Activated CD4-positive, alpha-beta T cell treated with anti-CD3 and anti-CD28 coated beads for 48 hours (primary cell): ENCODE measurements at regions not wholly inside any gene's neighbourhood (a gene's known extent, or its start where the extent isn't known, plus 50 kb on each side); places are given as distances from the start of the nearest gene placed in this dataset.

Experiments
- DNase-seq: peaks from one replicate; pipeline ENCODE4 v3.0.0-alpha.2; 2020

- no peak for DNase-seq
These were observed 157.3 kb downstream of the MBL2 start for GRCh38 chr10:52615331-52615730.

GRCh38 chr10:52615756-52616394 lies 156.7 kb downstream of the MBL2 start:
- DNase-seq: no peak

DNA sequence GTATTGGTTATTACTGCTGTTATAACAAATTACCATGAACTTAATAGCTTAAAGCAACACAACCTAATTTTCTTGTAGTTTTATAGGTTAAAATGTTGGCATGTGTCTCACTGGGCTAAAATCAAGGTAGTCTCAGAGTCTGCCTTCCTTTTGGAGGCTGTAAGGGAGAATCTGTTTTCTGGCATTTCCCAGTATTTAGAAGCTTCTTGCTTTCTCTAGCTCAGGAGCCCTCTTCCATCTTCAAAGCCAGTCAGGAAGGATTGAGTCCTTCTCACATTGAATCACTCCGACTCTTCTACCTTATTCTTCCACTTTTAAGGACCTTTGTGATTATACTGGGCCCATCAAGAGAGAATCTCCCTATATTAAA lies 156.2 kb downstream of the MBL2 start:
- no peak for DNase-seq

DNA sequence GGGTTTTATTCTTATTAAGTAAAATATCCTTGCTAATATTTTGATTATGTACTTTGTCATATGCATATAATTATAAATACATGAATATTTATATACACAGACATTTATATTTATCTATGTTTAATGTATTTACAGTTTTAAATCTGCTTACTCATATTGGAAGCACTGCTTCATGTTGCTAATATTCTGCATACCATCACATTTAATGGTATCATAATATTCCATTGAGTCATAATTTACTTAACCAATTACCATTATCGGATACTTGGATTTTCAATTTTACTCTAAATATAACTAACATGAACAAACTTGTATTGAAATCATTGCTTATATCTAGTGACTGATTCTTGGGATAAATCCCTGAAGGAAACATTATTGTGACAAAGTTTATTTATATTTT lies 155.2 kb downstream of the MBL2 start:
- no peak for DNase-seq

DNA sequence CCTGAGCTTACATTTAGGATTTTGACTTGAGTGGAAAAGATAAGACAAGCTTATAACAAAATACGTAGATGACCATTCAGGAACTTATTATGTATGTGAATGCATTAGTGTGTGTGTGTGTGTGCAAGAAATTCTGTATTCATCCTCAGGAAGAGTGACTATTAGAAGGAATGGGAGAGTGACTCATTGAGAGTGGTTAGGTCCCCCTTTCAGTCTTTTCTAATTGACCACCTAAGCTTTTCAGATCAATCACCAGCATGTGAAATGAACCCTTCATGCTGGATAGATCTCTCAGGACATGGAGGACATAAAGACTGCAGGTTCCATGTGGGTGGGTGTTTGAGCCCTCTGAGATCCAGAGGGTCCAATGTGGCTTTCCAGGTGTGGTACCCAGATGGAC lies 153.5 kb downstream of the MBL2 start:
- no peak for DNase-seq

DNA sequence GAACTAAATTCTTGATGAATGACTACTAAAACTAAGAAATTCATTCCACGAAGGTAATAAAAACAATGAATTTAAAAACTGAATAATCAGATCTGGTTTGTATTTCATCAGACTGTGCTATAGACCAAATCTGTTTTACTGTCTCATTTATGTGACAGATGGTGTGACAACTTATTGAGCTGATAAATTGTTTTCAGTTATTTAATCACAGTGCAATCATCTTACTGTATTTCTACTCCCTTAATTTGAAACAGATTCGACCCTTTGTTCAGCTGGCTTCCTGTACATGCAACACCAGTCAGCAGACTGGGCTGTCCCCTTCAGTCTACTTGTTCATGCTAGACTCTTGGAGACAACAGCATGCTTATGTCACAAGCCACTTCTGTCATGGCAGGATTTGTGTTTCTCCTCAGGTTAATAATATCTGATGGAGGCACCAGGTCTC lies 150.9 kb downstream of the MBL2 start:
- DNase-seq: no peak

- no peak for DNase-seq
These were observed 148.8 kb downstream of the MBL2 start for GRCh38 chr10:52623761-52624160.

DNA sequence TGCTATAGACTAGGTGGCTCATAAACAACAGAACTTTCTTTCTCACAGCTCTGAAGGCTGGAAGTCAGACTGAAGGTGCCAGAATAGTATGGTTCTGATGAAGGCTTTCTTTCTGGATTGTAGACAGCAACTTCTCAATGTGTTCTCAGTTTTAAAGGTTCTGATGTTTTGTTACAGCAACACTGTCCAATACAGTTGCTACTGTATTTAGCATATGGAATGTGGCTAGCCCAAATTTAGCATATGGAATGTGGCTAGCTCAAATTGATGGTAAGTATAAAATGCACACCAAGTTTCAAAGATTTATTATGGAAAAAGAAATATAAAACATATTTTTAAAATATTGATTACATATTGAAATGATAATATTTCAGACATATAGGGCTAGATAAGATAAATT lies 145.3 kb downstream of the MBL2 start:
- DNase-seq: no peak

DNA sequence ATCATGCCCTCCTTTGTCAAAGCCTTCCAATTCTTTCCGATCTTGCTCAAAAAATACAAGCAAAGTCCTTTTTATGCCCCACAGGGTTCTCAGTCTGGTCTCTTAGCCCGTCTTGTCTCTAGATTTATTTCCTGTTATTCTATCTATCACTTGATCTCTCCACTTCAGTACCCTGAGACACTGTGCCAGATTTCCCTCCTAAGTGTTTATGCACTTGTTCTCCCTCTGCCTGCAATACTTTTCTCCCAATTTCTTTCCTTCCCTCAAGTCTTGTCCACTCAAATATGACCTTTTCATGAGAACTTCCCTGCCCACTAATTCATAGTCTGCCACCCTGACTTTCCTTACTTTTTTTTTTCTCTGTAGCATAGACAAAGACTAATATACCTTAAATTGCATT lies 141.4 kb downstream of the MBL2 start:
- DNase-seq: no peak

DNA sequence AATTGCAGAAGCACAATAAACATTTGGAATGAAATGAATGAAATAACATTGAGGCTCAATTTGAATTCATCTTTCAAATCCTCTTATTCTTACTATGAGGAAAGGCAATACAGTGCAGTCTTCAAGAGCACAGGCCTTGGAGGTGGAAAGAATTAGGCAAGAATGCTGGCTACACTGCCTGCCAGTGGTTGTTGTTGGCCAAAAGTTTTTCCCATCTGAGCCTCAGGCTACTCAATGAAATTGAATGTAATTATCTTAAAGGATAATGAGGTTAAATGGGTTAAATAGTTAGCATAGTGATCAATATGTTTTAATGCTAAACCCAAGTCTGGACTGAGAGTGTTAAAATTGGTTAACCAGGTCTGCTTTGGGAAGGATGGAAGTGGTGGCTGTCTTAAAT lies 140.9 kb downstream of the MBL2 start:
- no peak for DNase-seq

DNA sequence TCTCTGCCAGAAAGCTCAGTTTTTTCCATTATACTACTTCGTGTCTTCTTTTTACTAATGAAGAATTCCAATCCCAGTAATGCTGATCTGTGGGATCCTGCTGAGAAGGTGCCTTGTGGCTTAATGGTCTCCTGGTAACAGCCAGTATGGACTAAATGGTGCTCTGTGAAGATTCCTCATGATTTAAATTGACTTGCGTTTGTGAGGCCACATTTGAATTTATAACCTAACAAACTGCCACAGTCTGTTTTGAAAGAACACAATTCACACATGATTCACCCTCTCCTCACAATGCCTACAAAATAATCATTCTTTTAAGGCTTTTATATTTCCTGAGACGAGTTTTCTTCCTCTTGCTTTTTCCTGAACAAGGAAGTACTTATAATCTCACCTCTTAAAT lies 140.0 kb downstream of the MBL2 start:
- no peak for DNase-seq

DNA sequence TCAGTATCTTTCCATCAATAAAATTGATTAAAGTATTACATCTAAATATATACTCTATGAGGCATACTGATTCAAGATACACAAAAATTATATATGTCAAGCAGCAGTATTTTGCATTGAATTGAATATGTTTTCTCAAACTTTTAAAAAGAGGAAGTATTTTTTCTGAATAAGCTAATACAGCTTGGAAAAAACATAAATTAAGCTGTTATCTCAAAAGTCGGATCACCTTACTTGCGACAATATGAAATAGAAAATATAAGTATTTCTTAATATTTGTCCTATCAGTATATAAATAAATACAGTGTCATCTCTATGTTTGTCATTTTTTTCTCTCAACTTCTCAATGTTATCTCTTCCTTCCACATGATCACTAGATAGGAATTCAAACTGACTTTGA lies 139.3 kb downstream of the MBL2 start:
- no peak for DNase-seq

GRCh38 chr10:52635651-52636050 lies 136.9 kb downstream of the MBL2 start:
- no peak for DNase-seq

GRCh38 chr10:52636874-52637273 lies 135.7 kb downstream of the MBL2 start:
- no peak for DNase-seq

DNA sequence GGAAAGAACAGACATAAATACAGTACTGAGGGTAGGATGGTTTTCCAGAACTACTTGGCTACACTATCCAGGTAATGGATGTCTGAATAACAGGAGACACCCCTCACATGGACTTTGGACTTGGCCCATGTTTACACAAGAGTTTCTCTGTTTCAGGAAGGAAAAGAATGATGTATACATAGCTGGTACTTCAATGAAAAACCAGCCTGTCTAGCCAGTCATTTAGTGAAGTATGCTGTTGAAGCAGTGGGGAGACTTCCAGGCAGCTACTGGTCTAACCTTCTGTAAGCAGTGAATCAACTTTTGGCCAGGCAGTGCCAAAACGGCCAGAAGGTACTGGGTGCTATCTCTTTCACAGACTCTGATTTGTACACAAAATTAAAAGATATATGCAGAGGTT lies 135.0 kb downstream of the MBL2 start:
- no peak for DNase-seq

DNA sequence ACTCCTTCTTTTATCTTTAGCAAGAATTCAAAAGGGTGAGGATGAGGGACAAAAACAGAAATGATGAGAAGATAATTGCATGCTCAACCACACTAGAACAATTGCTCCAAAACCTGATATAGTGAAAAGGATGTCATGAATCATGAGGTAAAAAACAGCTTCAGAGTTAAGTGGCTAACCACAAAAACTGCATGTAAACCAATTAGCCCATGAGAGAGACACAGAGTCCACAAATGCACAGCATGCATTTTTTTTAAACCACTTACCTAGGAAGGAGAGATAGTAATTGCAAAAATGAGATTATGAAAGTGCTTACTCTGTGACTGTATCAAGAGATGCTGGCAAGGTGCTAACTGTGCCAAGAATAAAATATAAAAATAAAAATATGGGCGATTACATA lies 132.9 kb downstream of the MBL2 start:
- no peak for DNase-seq

GRCh38 chr10:52642208-52642607 lies 130.4 kb downstream of the MBL2 start:
- no peak for DNase-seq

DNA sequence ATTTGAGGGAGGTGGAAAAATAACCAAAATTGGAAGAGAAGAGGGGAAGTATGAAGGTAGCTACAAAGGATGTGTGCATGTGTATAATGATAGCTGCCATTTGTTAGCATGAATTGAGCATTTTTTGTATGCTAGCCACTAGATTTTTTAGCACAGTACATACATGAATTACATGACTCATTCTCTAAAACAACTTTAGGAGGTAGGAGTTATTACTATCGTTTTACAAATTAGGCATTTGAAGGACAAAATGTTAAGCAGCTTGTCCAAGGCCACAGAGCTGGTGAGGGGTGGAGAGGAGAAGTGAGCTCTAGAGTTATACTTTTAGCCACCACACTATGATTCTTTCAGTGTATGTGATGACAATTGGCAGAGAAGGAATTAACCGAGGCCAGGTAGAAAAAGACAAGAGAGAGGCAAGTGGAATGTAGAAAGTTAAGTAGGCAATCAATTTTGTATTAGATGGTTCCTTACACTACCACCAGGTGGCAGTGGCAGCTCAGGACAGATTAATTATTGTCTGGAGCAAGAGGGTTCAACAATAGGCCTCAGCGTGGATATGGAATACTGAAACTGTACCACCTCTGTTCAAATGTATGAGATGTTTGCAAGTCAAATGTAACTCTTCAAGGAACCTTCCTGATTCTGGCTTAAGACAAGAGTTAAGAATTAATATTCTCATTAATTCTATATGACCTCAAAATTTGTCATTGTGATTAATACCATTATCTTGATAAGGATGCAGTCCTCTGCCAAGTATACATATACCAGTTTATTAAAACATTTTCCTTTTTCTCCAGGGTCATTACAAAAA lies 128.0 kb downstream of the MBL2 start:
- DNase-seq: peak; percentile 26

GRCh38 chr10:52645187-52645758 lies 127.3 kb downstream of the MBL2 start:
- DNase-seq: no peak

DNA sequence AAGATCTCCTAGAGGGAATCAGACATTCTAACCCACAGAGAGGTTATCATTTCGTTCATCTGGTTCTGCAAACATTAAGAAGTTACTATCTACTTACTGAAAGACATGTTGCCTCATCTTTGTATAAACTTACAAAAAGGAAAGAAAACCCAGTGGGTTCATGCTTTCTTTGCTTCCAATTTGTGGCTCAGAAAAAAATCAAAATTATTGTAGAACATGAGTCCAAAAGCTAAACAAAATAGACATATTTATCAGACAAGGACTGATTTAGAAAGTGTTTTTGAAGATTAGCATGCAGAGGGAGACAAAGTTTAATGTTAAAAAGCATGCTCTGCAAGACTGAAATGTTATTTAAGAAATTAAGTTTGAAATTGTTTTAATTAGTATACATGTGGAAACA lies 123.1 kb downstream of the MBL2 start:
- no peak for DNase-seq

DNA sequence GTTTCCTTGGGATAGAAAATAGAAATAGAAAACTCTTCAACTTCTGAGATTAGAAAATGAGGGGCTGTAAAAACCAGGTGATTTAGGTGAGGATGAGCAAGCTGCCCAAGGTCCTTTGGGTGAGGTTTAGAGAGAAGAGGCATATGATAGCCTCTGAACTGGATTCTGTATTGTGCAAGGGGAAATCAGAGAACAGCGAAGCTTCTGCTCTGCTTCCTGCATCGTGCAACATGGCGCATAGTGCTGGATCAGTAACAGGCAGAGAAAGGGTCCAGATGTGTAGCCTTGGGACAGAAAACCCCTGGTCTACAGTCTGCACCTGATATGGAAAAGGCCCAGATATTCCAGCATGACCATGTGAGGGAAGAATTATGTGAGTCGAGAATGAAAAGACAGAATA lies 121.7 kb downstream of the MBL2 start:
- DNase-seq: no peak

DNA sequence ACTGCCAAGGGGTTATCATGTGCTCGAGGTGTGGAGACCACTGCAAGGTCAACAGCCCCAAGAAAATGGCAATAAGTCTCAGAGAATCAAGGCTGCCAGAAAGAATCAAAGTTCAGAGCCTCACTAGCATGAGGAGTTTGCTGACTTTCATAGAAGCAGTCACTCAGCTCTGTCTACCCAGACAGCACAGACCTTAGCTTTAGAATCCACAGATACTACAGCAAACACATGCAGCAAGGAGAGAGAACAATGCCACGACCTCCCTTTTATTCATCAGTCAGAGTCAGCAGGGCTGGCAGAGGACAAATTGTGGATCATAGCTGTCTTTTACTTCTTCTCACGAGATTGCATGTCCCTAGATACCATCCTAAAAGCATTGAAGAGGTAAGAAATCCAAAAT lies 121.3 kb downstream of the MBL2 start:
- DNase-seq: no peak

DNA sequence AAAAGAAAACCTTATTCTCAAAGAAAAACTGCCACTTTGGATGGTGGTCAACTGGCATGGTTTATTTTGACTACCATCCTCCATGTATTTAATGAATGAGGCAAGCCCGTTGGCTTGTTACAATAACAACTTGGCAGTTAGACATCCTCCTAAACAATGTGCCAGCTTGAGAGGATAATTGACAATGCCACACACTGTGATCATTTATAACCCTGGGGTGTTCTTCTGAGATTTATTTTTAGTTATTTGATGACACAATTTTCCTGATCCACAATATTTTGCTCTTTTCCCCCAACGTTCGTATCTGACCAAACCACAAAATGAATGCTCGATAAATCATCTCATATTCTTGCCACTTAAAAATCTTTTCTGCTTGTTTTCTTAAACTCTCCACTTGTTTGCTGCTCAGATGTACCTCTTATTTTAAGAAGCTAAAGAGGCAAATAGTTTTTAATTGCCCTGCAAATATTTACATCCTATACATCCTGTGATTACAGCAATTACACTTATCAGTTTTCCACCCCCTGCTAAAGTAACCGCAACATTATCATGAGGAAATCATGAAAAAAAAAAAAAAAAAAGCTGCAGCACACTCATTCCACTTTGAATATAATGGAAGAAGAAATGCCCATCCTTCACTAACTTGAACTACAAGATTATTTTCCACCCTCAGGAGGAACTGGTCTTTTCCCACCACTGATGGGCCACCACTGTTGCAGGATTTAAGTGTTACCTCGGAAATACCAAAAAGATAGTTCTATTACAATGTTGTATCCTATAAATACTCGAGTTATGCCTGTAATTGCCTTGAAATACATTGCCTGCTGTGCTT lies 119.9 kb downstream of the MBL2 start:
- no peak for DNase-seq
